Activated naive CD8-positive, alpha-beta T cell treated with anti-CD3 and anti-CD28 coated beads for 36 hours (primary cell): ENCODE measurements at regions not wholly inside any gene's neighbourhood (a gene's known extent, or its start where the extent isn't known, plus 50 kb on each side); places are given as distances from the start of the nearest gene placed in this dataset.

Source experiments
- DNase-seq: peaks from one replicate; pipeline ENCODE4 v3.0.0; 2021
- H3K27ac Mint-ChIP-seq: one replicate; pipeline ENCODE4 v1.8.0; 2022; ENCODE audit warnings: mild to moderate bottlenecking, moderate library complexity, mixed read lengths
- H3K27me3 Mint-ChIP-seq: one replicate; pipeline ENCODE4 v1.8.0; 2022; ENCODE audit warnings: mild to moderate bottlenecking, mixed read lengths
- H3K36me3 Mint-ChIP-seq: one replicate; pipeline ENCODE4 v1.8.0; 2021; ENCODE audit warnings: mild to moderate bottlenecking, mixed read lengths
- H3K4me1 Mint-ChIP-seq: one replicate; pipeline ENCODE4 v1.8.0; 2021; ENCODE audit warnings: mixed read lengths
- H3K4me3 Mint-ChIP-seq: one replicate; pipeline ENCODE4 v1.8.0; 2022; ENCODE audit warnings: mild to moderate bottlenecking, moderate library complexity, mixed read lengths
- H3K9me3 Mint-ChIP-seq: one replicate; pipeline ENCODE4 v1.8.0; 2022; ENCODE audit warnings: mixed read lengths

GRCh38 chr6:44500074-44500473, 112.6 kb downstream of the CDC5L start:
- no peaks in the 10 kb centered on the region for H3K9me3 Mint-ChIP-seq
- H3K36me3 Mint-ChIP-seq, result no peaks in the 10 kb centered on the region
- H3K4me3 Mint-ChIP-seq, result no peak overlapping the region
- no peak for DNase-seq
- no peak overlapping the region for H3K27ac Mint-ChIP-seq
- H3K4me1 Mint-ChIP-seq, result no peaks in the 10 kb centered on the region
- H3K27me3 Mint-ChIP-seq, result peaks cover 3% of the 10 kb centered on the region

DNA sequence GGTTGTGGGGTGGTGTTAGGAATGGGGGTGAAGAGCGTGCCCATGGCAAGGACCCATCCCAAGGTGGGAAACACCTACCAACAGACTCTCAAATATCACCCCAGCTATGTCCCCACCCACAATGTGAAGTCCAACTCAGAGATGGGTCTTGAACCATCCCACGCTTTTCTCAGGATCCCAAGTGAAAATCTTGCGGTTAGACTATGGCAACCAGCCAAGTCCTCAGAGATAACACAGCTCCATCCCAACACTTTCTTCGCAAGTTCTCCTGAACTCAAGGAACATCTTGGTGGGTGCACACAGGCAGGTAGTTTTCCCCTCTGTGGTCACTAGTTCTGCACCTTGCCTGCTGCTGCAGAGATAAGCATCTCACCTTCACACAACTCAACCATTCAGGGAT, 116.0 kb downstream of the CDC5L start:
- H3K36me3 Mint-ChIP-seq, result no peaks in the 10 kb centered on the region
- DNase-seq, result no peak
- H3K4me1 Mint-ChIP-seq, result no peaks in the 10 kb centered on the region

DNA sequence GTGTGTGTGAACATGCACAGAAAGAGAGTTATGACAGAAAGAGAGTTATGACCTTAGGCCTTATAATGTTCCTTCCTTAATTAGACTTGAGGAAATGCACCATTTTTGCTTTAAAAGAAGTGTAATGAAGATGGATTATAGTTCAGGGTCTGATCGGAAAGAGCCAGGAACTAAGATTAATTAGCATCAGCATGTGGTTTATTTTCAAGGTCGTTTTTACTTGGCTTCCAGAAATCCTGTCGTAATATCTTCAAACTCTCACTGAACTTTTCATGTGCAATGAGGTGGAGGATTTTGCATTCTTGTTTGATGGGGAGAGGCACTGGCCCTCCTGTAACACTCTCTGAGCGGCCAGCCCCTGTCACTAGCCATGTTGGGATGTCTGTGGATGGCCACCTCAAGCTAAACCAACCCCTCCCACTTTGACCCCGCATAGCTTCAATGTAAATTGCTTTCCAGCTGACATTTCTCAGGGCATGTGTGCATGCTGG, 116.8 kb downstream of the CDC5L start:
- H3K9me3 Mint-ChIP-seq, result no peaks in the 10 kb centered on the region
- DNase-seq, result no peak
- no peak overlapping the region for H3K27ac Mint-ChIP-seq
- no peak overlapping the region for H3K4me3 Mint-ChIP-seq
- no peaks in the 10 kb centered on the region for H3K4me1 Mint-ChIP-seq
- peaks cover 3% of the 10 kb centered on the region for H3K27me3 Mint-ChIP-seq
- no peaks in the 10 kb centered on the region for H3K36me3 Mint-ChIP-seq

More for the DNA sequence above, 116.0 kb downstream of the CDC5L start:
- Mint-ChIP-seq H3K27ac (no peak overlapping the region), H3K27me3 (peaks cover 3% of the 10 kb centered on the region), H3K4me3 (no peak overlapping the region), H3K9me3 (no peaks in the 10 kb centered on the region)

- no peaks in the 10 kb centered on the region for H3K4me1 Mint-ChIP-seq
- DNase-seq, result no peak
- no peak overlapping the region for H3K4me3 Mint-ChIP-seq
- H3K9me3 Mint-ChIP-seq, result peaks cover 2% of the 10 kb centered on the region
- H3K27me3 Mint-ChIP-seq, result peaks cover 3% of the 10 kb centered on the region
- H3K36me3 Mint-ChIP-seq, result no peaks in the 10 kb centered on the region
- no peak overlapping the region for H3K27ac Mint-ChIP-seq
Observed at GRCh38 chr6:44505751-44506150, 118.2 kb downstream of the CDC5L start.

GRCh38 chr6:44507014-44507413, 119.5 kb downstream of the CDC5L start:
- Mint-ChIP-seq H3K27ac (no peak overlapping the region), H3K27me3 (peaks cover 3% of the 10 kb centered on the region), H3K36me3 (no peaks in the 10 kb centered on the region), H3K4me3 (no peak overlapping the region), H3K4me1 (no peaks in the 10 kb centered on the region), H3K9me3 (peaks cover 2% of the 10 kb centered on the region)
- DNase-seq, result no peak

DNA sequence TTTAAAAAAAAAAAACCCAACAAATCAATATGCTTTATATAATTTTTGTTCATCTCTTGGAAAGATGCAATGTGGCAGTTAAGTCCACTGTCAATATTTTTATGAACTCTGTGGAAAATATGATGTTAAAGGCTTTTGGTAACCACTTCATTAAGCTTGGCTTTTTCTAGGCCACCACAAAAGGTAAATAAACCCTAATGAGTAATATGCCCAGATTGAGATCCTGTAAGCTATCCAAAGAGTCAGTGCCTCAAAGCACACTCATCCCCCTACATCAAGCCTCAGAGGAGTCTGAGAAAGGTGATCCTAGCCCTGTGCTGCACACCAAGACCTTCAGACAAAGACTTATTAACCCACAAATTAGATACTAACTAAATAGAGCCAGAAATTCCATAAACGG, 121.1 kb downstream of the CDC5L start:
- Mint-ChIP-seq H3K27me3 (peaks cover 3% of the 10 kb centered on the region), H3K4me3 (no peak overlapping the region), H3K36me3 (no peaks in the 10 kb centered on the region), H3K4me1 (no peaks in the 10 kb centered on the region), H3K27ac (no peak overlapping the region), H3K9me3 (peaks cover 2% of the 10 kb centered on the region)
- no peak for DNase-seq

GRCh38 chr6:44511126-44511525, 123.6 kb downstream of the CDC5L start:
- Mint-ChIP-seq H3K9me3 (peaks cover 2% of the 10 kb centered on the region), H3K4me3 (no peak overlapping the region), H3K27ac (no peak overlapping the region), H3K4me1 (no peaks in the 10 kb centered on the region), H3K27me3 (no peaks in the 10 kb centered on the region), H3K36me3 (no peaks in the 10 kb centered on the region)
- no peak for DNase-seq

DNA sequence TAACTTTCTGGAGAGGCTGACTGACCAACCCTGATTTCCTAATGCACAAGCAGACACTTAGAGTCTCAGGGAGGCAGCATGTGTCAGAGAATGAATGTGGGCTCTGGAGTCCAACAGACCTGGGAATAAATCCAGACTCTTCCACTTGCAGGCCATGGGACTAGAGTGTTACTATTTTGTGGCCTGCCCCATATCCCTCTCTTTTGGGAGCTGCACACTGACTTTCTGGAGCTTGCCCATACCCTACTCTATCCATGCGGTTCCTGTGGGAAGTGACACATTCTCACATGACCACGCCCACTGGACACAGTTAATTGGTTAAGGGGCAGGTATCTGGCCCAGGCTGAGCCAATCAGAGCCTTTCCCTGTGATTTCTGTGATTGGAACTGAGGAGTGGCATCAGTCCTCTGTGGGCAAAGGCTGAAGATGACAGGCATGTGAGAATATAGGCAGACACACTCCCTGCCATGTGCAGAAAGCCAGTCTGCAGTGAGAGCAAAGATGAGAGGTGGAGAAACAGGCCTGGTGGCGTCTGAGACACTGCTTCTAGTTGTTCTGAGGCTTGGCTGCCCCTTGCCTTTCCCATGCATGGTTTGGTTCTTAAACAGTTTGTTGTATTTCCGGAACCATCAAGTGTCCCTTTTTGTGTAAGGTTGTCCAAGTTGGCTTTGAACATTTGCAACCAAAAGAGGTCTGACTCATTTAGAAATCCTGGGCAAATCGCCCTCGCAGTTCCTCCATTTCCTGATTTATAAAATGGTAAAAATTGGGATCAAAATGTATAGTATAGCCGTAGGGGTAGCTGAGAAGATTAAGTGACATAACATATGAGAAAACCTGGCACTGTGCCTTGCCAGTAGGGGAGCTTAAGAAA, 125.6 kb downstream of the CDC5L start:
- DNase-seq, result no peak
- H3K36me3 Mint-ChIP-seq, result no peaks in the 10 kb centered on the region
- H3K4me3 Mint-ChIP-seq, result no peak overlapping the region
- H3K9me3 Mint-ChIP-seq, result peaks cover 2% of the 10 kb centered on the region
- H3K27ac Mint-ChIP-seq, result no peak overlapping the region
- no peaks in the 10 kb centered on the region for H3K27me3 Mint-ChIP-seq
- H3K4me1 Mint-ChIP-seq, result no peaks in the 10 kb centered on the region

DNA sequence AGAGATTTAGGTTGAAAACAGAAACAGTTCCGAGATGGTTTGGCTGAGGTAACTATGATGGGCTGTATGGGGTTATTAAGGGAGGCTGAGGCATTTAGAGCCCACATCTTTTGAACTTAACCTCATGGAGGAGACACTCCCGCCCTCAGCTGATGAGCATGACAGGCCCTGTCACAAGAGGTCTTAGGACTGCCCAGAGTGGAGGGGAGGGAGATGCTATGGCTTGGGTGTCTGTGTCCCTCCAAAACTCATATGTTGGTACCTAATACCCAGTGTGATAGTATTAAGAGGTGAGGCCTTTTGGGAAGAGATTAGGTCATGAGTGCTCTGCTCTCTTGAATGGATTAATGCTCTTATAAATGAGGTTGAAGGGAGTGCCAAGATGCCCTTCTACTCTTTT, 126.6 kb downstream of the CDC5L start:
- Mint-ChIP-seq H3K4me1 (no peaks in the 10 kb centered on the region), H3K36me3 (no peaks in the 10 kb centered on the region), H3K4me3 (no peak overlapping the region), H3K9me3 (peaks cover 7% of the 10 kb centered on the region), H3K27me3 (peaks cover under 1% of the 10 kb centered on the region), H3K27ac (no peak overlapping the region)
- DNase-seq, result no peak

GRCh38 chr6:44514576-44515193, 127.2 kb downstream of the CDC5L start:
- no peak for DNase-seq
- Mint-ChIP-seq H3K36me3 (peaks cover 3% of the 10 kb centered on the region), H3K27me3 (peaks cover 4% of the 10 kb centered on the region)

DNA sequence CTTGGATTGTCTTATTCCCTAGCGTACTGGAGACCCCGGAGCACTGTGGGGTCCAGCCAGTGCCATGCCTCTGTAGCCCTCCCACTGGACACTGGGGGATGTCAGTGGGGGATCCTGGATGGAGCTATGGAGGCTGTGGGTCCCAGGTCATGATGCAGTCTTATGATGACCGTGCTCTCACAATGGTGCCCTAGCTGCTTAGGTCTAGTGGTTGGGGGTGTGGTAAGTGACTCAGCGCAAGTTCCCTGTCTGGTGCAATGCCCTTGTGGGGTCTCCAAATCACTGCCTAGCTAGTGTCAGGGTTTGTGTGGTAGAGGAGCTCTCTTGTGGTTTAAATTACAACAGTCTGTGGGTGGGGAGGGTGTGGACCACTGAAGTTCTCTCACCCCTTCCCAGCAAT, 135.4 kb downstream of the CDC5L start:
- Mint-ChIP-seq H3K27ac (no peak overlapping the region), H3K36me3 (peaks cover 7% of the 10 kb centered on the region), H3K9me3 (peaks cover 23% of the 10 kb centered on the region), H3K4me3 (no peak overlapping the region), H3K27me3 (peaks cover 49% of the 10 kb centered on the region), H3K4me1 (peaks cover 29% of the 10 kb centered on the region)
- no peak for DNase-seq

More at GRCh38 chr6:44514576-44515193, 127.2 kb downstream of the CDC5L start:
- Mint-ChIP-seq H3K9me3 (peaks cover 12% of the 10 kb centered on the region), H3K27ac (no peak overlapping the region), H3K4me3 (no peak overlapping the region), H3K4me1 (no peaks in the 10 kb centered on the region)

- DNase-seq, result no peak
- H3K4me1 Mint-ChIP-seq, result peaks cover 30% of the 10 kb centered on the region
- H3K27me3 Mint-ChIP-seq, result peaks cover 53% of the 10 kb centered on the region
- no peak overlapping the region for H3K27ac Mint-ChIP-seq
- H3K9me3 Mint-ChIP-seq, result peaks cover 13% of the 10 kb centered on the region
- H3K36me3 Mint-ChIP-seq, result peaks cover 4% of the 10 kb centered on the region
- no peak overlapping the region for H3K4me3 Mint-ChIP-seq
Observed at GRCh38 chr6:44524476-44525227, 137.1 kb downstream of the CDC5L start.

DNA sequence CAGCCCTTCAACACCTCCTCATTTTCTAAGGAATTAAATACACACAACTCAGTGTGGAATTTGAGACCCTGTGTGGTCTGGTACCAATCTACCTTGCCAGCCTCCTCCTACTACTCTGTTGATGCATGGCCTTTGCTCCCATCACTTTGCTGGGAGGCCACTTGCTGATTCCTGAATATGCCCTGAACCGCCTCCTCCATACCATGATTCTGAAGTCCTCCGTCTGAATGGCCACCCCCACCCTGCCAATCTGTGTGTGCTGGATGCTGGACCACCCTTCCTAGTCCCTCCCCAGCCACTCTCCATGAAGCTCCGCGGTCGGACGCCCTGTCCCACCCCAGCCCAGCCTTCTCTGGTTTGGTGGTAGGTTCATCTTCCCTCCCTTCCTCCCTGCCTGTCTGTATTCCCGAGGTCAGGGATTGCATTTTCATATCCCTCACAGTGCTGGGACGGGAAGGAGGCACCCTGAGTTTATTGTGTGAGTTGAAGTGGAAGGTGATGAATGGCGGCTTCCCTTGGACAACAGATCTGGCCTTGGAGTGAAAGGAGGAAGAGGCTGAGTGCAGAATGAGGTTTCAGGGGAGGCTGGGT, 138.3 kb downstream of the CDC5L start:
- Mint-ChIP-seq H3K4me3 (no peak overlapping the region), H3K27ac (no peak overlapping the region), H3K27me3 (peaks cover 49% of the 10 kb centered on the region), H3K9me3 (peaks cover 12% of the 10 kb centered on the region), H3K36me3 (peaks cover 4% of the 10 kb centered on the region), H3K4me1 (peaks cover 21% of the 10 kb centered on the region)
- no peak for DNase-seq

DNA sequence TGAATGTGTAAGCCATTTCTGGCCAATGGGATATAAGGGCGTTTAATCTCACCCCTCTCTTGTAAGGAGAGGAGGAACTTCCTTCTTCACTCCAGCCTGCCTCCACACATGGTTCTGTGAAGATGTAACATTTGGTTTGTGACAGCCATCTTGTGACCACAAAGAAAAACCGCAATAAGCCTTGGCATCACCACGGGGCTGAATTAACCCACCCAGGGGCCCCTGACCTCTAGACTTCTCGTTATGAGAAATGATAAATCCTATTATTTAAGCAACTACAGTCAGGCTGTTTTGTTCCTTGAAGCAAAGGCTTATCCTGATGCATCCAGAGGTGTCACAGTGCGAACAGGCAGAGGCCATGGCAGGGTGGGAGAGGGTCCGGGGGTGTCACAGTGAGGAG, 139.7 kb downstream of the CDC5L start:
- Mint-ChIP-seq H3K27me3 (peaks cover 42% of the 10 kb centered on the region), H3K4me1 (peaks cover 19% of the 10 kb centered on the region), H3K4me3 (no peak overlapping the region), H3K36me3 (no peaks in the 10 kb centered on the region), H3K9me3 (no peaks in the 10 kb centered on the region), H3K27ac (peak overlapping the region; percentile 62)
- DNase-seq, result peak; percentile 29
